NB4 (cell line): ENCODE measurements at regions not wholly inside any gene's neighbourhood (a gene's known extent, or its start where the extent isn't known, plus 50 kb on each side); places are given as distances from the start of the nearest gene placed in this dataset.

Experiments
- POLR2A ChIP-seq: IDR thresholded peaks from 2 replicates; pipeline ENCODE4 v1.6.1; 2011; ENCODE audit warnings: mild to moderate bottlenecking; ENCODE audit not compliant: insufficient read length; ENCODE audit errors: extremely low read depth
- TF ChIP-seq, protein P1 (sequence below): IDR thresholded peaks from 2 replicates; pipeline ENCODE4 v1.6.1; 2011; ENCODE audit warnings: low read depth, low read length
- TF ChIP-seq, protein P2 (sequence below): IDR thresholded peaks from one replicate; pipeline ENCODE4 v1.5.1; 2012; ENCODE audit warnings: low read depth, low read length

DNA sequence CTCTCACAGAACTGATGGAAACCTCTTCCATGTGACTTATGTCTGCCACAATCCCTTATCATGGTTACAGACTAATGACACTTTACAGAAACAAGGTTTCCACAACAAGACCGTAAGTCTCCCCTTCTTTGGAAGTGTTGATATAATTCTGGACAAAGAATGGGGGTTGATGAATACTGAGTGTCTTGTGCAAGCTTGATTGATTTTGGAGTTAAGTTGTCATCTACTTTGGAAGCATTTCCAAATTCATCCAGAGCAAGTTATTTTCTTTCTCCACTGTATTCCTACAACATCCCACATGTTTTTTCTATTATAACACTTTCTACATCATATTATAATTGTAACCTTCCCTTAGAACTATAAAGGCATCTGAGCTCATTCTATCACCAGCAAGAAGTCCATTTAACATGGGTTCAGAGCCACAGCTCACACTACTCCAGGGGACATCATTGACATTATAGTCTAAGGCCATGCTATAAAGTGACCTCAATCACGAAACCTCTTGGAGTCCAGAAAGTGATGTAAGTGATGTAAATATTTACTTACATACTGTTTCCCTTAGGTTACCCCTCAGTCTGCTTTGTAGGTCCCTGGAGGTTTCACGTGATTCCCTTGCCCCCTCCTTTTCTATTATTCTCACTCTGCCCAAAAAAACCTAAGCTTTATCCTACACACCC, 125.7 kb upstream of the PBX1 start:
- TF ChIP-seq, protein P1, sequence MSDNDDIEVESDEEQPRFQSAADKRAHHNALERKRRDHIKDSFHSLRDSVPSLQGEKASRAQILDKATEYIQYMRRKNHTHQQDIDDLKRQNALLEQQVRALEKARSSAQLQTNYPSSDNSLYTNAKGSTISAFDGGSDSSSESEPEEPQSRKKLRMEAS, result no peak
- TF ChIP-seq, protein P2, sequence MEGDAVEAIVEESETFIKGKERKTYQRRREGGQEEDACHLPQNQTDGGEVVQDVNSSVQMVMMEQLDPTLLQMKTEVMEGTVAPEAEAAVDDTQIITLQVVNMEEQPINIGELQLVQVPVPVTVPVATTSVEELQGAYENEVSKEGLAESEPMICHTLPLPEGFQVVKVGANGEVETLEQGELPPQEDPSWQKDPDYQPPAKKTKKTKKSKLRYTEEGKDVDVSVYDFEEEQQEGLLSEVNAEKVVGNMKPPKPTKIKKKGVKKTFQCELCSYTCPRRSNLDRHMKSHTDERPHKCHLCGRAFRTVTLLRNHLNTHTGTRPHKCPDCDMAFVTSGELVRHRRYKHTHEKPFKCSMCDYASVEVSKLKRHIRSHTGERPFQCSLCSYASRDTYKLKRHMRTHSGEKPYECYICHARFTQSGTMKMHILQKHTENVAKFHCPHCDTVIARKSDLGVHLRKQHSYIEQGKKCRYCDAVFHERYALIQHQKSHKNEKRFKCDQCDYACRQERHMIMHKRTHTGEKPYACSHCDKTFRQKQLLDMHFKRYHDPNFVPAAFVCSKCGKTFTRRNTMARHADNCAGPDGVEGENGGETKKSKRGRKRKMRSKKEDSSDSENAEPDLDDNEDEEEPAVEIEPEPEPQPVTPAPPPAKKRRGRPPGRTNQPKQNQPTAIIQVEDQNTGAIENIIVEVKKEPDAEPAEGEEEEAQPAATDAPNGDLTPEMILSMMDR, result no peak
- TF ChIP-seq POLR2A, result no peak
